HG02973 (cell line): ENCODE measurements at regions not wholly inside any gene's neighbourhood (a gene's known extent, or its start where the extent isn't known, plus 50 kb on each side); places are given as distances from the start of the nearest gene placed in this dataset.

Source experiments
- ATAC-seq: cut with Tn5 transposase; IDR thresholded peaks from one replicate; pipeline ENCODE4 v1.9.1; 2021; ENCODE audit warnings: moderate library complexity; ENCODE audit not compliant: unreplicated experiment

GRCh38 chr3:40976241-40976640 is 223.1 kb upstream of the CTNNB1 start:
- ATAC-seq = no peak

- ATAC-seq = no peak
Measured at GRCh38 chr3:40978442-40978841, 220.9 kb upstream of the CTNNB1 start.

DNA sequence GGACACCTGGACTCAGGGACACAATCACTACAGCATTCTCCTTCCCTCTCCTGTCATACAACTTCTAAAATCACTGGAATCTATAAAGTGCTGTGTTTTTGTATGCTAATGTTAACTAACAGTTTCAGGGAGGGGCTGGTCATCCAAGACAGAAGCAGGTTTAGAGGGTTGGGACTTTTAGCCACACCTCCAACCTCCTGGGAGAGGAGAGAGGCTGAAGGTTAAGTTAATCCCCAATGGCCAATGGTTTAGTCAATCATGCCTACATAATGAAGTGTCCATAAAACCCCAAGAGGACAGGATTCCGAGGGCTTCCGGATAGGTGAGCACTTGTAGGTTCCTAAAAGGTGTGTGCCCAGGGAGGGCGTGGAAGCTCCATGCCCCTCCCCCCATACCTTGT is 219.3 kb upstream of the CTNNB1 start:
- ATAC-seq = no peak

DNA sequence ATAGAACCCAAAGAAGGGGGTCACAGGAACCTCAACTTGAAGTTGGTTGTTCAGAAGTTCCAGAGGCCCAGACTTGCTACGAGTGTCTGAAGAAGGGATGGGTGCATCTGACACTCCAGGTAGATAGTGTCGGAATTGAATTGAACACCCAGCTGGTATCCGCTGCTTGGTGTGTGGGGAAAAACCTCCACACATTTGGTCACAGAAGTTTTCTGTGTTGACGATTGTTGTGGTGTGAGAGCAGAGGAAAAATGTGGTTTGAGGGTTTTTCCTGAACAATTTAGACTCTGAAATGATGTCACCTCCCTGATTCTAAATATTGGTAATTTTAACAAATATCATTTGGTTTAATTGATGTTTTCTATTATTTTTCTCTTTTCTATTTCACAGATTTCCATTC is 218.8 kb upstream of the CTNNB1 start:
- no peak for ATAC-seq

GRCh38 chr3:40985195-40985594 is 214.1 kb upstream of the CTNNB1 start:
- ATAC-seq = no peak

GRCh38 chr3:40988468-40988867 is 210.8 kb upstream of the CTNNB1 start:
- no peak for ATAC-seq

DNA sequence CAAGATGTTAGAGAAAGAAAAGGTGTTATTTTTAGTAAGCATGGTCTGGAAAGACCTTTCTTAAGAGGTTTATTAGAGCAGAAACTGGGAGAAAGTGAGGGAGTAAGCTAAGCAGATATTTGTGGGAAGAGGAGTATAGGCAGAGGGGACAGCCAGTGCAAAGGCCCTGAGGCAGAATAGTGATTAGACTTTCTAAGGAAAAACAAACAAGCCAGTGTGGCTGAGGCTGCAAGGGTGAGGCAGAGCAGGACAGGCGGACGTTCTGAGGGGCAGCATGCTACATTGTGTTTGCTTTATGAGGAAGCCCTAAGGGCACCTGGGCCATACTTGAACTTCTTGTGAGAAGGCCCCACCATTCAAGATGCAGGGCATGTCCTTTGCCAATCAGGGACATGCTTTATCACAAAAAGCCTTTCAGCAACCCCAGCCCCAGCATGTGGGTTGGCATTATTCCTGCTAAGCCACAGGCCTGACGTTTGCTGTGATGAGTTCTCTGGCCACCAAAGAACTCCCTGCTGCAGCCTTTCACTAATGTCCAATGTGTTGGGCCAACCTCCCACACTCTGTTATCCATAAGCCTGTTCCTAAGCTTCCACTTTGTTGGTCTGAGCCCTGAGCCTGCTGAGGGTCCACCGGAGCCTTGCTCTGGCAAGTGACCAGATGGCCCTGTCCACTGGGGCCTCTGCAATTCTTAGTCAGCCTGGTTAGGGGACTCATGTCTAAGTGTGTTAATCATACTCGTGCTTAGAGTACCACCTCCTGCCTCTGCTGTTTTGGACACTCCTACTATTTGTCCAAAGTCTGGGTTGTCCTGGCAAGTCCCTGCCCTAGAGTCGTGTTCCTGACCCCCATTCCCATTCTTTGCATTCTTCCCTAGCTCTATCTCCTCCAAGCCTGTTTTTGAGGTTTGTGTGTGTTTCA is 209.9 kb upstream of the CTNNB1 start:
- no peak for ATAC-seq

DNA sequence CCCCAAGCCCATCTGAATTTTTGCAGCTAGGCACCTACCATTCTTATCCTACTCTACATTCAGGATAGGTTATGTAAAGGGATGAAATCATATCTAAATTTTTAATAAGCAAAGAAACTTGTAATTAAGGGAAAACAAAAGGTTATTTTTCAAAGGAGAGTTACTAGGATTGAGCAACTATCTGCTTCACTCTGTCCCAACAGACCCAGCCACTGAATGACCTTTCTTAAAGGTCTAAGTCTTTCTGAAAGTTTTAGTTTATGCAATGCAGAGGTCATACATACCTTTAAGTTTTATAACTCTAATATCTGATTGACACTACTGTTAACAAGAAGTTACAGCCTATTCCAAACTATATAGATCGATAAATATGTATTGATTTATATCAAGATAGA is 209.2 kb upstream of the CTNNB1 start:
- no peak for ATAC-seq

- ATAC-seq = no peak
Measured at GRCh38 chr3:40992023-40992422, 207.3 kb upstream of the CTNNB1 start.

DNA sequence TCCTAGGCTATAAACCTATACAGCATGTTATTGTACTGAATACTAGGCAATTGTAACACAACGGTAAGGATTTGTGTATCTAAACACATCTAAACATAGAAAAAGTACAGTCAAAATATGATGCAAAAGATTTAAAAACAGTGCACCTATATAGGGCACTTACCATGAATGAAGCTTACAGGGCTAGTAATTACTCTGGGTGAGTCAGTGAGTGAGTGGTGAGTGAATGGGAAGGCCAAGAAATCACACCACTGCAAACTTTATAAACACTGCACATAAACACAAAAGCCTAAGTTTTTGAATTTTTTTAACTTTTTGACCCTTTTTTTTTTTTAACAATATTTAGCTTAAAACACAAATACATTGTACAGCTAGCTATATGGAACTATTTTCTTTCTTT is 204.7 kb upstream of the CTNNB1 start:
- no peak for ATAC-seq

- ATAC-seq = no peak
Measured at GRCh38 chr3:40995271-40995670, 204.0 kb upstream of the CTNNB1 start.

DNA sequence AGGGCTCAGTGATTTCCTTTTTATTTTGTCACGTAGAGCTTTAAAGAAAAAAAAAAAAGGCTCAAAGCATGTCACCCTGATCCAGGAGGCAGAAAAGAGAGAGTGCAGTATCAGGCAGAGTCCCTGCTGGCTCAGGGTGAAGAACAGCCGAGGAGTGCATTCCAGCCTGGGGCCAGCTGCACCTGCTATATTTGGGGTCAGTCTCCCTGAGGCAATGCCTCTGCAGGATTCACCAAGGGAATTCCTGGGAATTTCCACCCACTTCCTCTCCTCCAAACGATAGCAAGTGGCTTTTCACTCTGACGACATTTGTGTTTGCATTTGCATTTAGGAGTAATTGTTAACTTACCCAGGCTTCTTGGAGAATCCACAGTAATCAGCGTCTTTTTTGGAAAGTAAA is 202.9 kb upstream of the CTNNB1 start:
- ATAC-seq = no peak

GRCh38 chr3:40996827-40997710 is 202.2 kb upstream of the CTNNB1 start:
- ATAC-seq = no peak

DNA sequence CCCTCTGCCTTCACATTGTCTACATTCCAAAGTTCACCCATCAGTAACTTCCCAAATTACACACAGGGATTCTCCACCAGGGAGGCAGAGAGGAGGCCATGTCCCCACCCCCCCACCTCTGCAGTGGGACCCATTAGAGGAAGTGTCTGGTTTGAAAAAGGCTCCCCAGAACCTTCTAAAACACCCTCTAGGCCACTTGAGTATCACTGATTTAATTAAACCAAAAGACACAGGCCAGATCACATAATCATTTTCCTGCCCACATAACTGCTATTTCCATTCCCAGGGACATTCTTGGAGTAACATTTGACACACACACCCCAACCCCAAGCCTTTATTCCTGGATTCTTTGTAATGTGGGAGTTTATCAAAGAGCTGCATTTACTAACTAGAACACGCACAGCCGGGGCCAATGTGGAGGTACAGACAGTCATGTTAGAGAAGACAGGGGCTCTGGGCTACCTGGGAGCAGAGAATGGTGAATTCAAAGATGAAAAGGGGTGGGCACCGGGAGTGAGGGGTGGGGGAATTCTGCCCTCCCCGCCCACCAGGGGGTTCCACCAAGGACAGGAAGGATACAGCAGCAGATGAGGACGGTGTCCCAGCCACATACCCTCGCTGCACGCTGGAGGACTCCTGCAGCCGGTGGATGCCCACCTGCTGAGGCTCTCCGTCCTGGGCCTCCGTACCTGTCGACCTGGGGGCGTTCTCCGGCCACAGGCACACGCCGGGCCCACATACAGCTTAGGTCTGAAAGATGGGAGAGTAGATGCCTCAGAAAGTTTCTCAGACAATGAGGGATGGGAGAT is 201.4 kb upstream of the CTNNB1 start:
- no peak for ATAC-seq

- no peak for ATAC-seq
Measured at GRCh38 chr3:40999682-41000081, 199.6 kb upstream of the CTNNB1 start.

DNA sequence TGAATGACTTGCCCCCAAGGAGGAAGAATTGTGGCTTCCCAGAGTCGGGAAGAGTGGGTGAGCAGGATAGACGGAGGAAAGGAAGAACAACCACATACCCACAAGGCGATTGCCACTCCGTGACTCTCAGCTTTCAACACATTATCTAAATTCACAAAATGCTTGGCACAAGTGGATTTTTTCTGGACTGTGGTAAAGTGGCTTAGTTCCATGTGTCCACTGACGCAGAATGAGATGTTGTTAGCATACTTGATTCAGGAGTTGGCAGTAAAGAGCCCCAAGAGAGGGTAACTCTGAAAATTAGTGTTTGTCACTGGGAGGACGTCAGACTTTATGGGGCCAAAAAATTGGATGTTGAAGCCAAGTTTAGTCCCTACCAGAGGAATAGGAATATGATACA is 198.8 kb upstream of the CTNNB1 start:
- ATAC-seq = no peak

DNA sequence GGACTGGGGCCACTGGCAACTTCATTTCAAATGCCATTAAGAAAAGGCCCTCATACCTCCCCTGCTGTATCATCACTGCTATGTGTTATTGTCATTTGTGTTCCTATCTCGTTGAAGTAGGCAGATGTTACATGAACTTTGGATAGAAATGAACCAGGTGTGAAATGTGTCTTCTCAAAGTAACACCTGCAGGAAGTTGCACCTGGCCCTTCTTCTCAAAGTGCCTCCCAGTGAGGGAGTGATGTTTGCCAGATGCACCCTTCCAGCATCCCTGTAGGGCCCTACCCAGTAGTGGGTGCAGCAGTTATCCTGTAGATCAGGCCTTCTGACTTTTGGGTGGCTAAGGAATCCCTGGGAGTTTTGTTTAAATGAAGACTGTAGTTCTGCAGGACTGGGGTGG is 197.7 kb upstream of the CTNNB1 start:
- ATAC-seq = no peak

DNA sequence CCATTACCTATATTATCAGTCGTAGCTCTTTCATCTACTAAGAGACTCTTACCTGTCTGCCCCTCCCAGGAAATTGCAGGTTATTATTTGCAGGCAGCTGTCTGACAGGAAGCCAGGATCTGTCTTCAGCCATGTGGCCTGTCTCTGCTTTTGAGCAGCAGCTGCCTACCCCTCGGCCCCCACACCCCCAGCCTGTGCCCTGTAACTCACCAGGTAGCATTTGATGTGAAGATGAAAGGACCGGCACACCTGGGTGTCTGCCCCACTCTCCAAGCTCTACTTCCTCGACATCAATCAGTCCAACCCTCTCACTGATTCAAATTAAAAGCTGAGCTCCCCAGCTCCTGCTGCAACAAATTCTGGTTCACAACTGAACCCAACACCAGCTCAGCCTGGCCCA is 197.2 kb upstream of the CTNNB1 start:
- ATAC-seq = no peak

DNA sequence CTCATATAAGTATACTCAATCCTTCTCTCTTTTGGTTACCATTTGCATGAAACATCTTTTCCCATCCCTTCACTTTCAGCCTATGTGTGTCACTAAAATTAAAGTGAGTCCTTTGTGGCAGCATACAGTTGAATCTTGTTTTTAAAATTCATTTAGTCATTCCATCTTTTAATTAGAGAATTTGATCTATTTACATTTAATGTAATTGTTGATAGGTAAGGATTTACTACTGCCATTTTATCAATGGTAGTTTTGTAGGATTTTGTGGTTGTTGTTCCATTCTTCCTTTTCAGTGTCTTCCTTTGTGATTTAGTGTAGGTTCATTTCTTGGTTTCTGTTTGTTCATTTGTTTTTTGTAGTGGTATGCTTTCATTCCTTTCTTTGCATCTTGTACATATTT is 191.9 kb upstream of the CTNNB1 start:
- no peak for ATAC-seq

- ATAC-seq = no peak
Measured at GRCh38 chr3:41011854-41012253, 187.5 kb upstream of the CTNNB1 start.

GRCh38 chr3:41018855-41019254 is 180.4 kb upstream of the CTNNB1 start:
- ATAC-seq = no peak
